Activated CD4-positive, alpha-beta T cell treated with anti-CD3 and anti-CD28 coated beads, Interleukin-2, Interleukin-6, amounts not matched to agents 100 ng/mL and 50 ng/mL, durations not matched to agents 16 hours and 8 hours (primary cell): ENCODE measurements at regions not wholly inside any gene's neighbourhood (a gene's known extent, or its start where the extent isn't known, plus 50 kb on each side); places are given as distances from the start of the nearest gene placed in this dataset.
"Not testable (repeated sequence)": the region's sequence is repeated elsewhere in the genome, so short reads cannot be mapped to it uniquely, and the experiment has no call there.

Experiments used
- DNase-seq: peaks from one replicate; pipeline ENCODE4 v3.0.0-alpha.2; 2020

GRCh38 chrY:11156846-11157245, 1544.2 kb upstream of the USP9Y start:
- DNase-seq: not testable (repeated sequence)

GRCh38 chrY:11177033-11177432, 1524.0 kb upstream of the USP9Y start:
- DNase-seq: not testable (repeated sequence)

GRCh38 chrY:11201133-11201532, 1499.9 kb upstream of the USP9Y start:
- DNase-seq: not testable (repeated sequence)

GRCh38 chrY:11214851-11215250, 1486.2 kb upstream of the USP9Y start:
- not testable (repeated sequence) for DNase-seq
